GM12892 (cell line): ENCODE measurements at regions not wholly inside any gene's neighbourhood (a gene's known extent, or its start where the extent isn't known, plus 50 kb on each side); places are given as distances from the start of the nearest gene placed in this dataset.

Experiments
- POLR2A ChIP-seq: IDR thresholded peaks from 2 replicates; pipeline ENCODE4 v1.6.1; 2011; ENCODE audit warnings: low read depth, low read length, control low read depth
- POLR2AphosphoS5 ChIP-seq: IDR thresholded peaks from 2 replicates; pipeline ENCODE4 v1.6.1; 2011; ENCODE audit warnings: low read depth, low read length, control low read depth
- TAF1 ChIP-seq: IDR thresholded peaks from 2 replicates; pipeline ENCODE4 v1.6.1; 2011; ENCODE audit warnings: low read depth, mild to moderate bottlenecking, control low read depth, low read length, borderline replicate concordance

DNA sequence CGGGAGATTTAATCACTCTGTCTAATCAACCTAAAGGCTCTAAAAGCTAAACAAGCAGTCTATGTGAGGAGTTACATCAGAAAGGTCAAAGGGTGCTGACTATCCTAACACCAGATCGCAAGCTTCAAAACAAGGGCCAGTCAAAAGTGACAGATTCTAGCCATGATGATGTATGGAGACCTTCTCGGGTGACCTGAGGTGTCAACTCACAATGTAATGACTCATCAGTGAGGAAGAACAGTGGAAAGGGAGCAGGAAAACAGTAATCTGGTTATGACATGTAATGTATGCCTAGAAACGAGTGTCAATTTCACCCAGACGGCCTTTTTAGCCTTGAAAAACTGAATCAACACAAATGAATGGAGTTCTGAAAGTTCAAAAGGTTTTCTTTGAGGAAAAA, 375.3 kb downstream of the IDS start:
- TF ChIP-seq TAF1 (no peak), POLR2A (no peak), POLR2AphosphoS5 (no peak)
